Tibial artery (tissue), 4 donors: ENCODE measurements at regions not wholly inside any gene's neighbourhood (a gene's known extent, or its start where the extent isn't known, plus 50 kb on each side); places are given as distances from the start of the nearest gene placed in this dataset.

Experiments used
- DNase-seq, 2 donors: peaks; one replicate each; pipeline ENCODE4 v3.0.0-alpha.2; 2019
- H3K27ac ChIP-seq, 2 donors: fragments of 200-600 bp; sonication (generic) in 1 of 2; 1 replicate in 1 of 2; 2 replicates in 1 of 2; pipeline ENCODE4 v1.5.1; 2018 to 2019; ENCODE audit warnings: mild to moderate bottlenecking in 1 of 2
- H3K27me3 ChIP-seq, 2 donors: fragments of 200-600 bp; sonication (generic) in 1 of 2; one replicate each; pipeline versions ENCODE4 v1.5.1 to v1.6.0; 2016 to 2019
- H3K36me3 ChIP-seq, 3 donors: fragments of 200-600 bp; sonication (generic) in 2 of 3; one replicate each; pipeline ENCODE4 v1.5.1; 2016 to 2019; ENCODE audit warnings: mild to moderate bottlenecking in 2 of 3
- H3K4me1 ChIP-seq, 4 donors: fragments of 200-600 bp; sonication (generic) in 2 of 4; 1 replicate in 3 of 4; 2 replicates in 1 of 4; pipeline ENCODE4 v1.5.1; 2016 to 2019
- H3K4me3 ChIP-seq, 2 donors: fragments of 200-600 bp; sonication (generic) in 1 of 2; 1 replicate in 1 of 2; 2 replicates in 1 of 2; pipeline ENCODE4 v1.5.1; 2018 to 2019; ENCODE audit warnings: mild to moderate bottlenecking in 2 of 2
- H3K9me3 ChIP-seq, 3 donors: fragments of 200-600 bp; sonication (generic) in 1 of 3; one replicate each; pipeline ENCODE4 v1.5.1; 2016 to 2019
- CTCF ChIP-seq, 2 experiments: fragments of 200-600 bp in 1 of 2; fragments of 450-650 bp in 1 of 2; IDR thresholded peaks; one replicate each; pipeline ENCODE4 v1.5.1; 2017 to 2019; ENCODE audit warnings: antibody characterized with exemption in 2 of 2, mild to moderate bottlenecking in 1 of 2, moderate library complexity in 1 of 2
- intact Hi-C: fragments of 100-400 bp; cut with DNase I; formaldehyde crosslinking; loops from one replicate; pipeline ENCODE4 v1.15.0; 2023; ENCODE audit warnings: low total_unique reads

GRCh38 chr3:67713764-67714469, 59.5 kb upstream of the SUCLG2 start:
- Histone ChIP-seq H3K27ac (no peak overlapping the region), H3K4me3 (no peak overlapping the region), H3K27me3 (no peaks in the 10 kb centered on the region), H3K4me1 (no peaks in the 10 kb centered on the region), H3K36me3 (no peaks in the 10 kb centered on the region), H3K9me3 (no peaks in the 10 kb centered on the region)
- intact Hi-C loops = no loop called here
- no peak for TF ChIP-seq CTCF (IDR thresholded peaks at IDR 0.05)
- DNase-seq = no peak

- TF ChIP-seq CTCF (IDR thresholded peaks at IDR 0.05) = no peak
- no peak overlapping the region for H3K4me3 ChIP-seq
- H3K36me3 ChIP-seq = no peaks in the 10 kb centered on the region
- H3K9me3 ChIP-seq = no peaks in the 10 kb centered on the region
- H3K27ac ChIP-seq = no peak overlapping the region
- H3K27me3 ChIP-seq = no peaks in the 10 kb centered on the region
- H3K4me1 ChIP-seq = no peaks in the 10 kb centered on the region
- no peak for DNase-seq
- intact Hi-C loops = no loop called here
Observed at GRCh38 chr3:67712259-67712658, 57.8 kb upstream of the SUCLG2 start.

GRCh38 chr3:67710396-67710795, 56.0 kb upstream of the SUCLG2 start:
- Histone ChIP-seq H3K36me3 (no peaks in the 10 kb centered on the region), H3K9me3 (no peaks in the 10 kb centered on the region)
- TF ChIP-seq CTCF (IDR thresholded peaks at IDR 0.05) = no peak

DNA sequence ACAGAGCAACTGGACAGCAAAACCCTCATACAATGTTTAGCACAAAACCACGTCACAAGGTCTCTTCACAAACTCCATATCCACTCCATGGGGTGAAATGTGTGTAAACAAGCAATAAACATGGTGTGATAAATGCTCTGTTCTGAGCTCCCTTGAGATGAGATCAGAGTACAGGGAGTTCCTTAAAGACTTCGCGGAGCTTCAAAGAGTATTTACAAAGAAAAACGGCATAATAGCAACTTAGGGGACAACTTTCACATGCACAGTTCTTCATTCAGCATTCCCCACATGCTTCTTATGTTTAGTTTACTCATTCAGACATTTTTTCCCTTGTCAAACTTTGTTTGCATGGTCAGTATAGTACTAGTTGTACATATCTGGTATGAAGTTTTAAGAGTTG, 52.5 kb upstream of the SUCLG2 start:
- Histone ChIP-seq H3K27ac (no peak overlapping the region), H3K27me3 (no peaks in the 10 kb centered on the region), H3K4me3 (no peak overlapping the region), H3K4me1 (no peaks in the 10 kb centered on the region), H3K9me3 (no peaks in the 10 kb centered on the region), H3K36me3 (no peaks in the 10 kb centered on the region)
- DNase-seq = no peak
- intact Hi-C loops = no loop called here
- TF ChIP-seq CTCF (IDR thresholded peaks at IDR 0.05) = no peak

More at GRCh38 chr3:67710396-67710795, 56.0 kb upstream of the SUCLG2 start:
- H3K4me1 ChIP-seq = no peaks in the 10 kb centered on the region
- no peaks in the 10 kb centered on the region for H3K27me3 ChIP-seq
- no peak for DNase-seq
- H3K27ac ChIP-seq = no peak overlapping the region
- intact Hi-C loops = no loop called here
- H3K4me3 ChIP-seq = no peak overlapping the region

DNA sequence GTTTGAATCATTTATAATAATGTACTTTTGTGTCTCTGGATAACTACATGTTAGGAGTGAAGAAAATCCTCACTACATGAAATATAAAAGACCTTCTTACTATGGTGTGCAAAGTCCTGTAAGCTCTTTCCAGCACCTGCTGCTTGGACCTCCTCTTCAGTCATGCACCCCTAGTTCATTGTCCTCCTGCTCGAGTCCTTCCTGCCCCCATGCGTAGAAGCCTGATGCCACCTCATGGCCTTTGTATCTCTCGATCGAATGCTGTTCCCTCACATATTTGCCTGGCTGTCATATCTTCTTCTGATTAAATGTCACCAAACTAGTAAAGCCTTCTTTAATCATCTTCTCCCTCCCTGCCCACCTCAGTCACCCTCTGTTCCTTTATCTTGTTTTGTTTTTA, 49.9 kb upstream of the SUCLG2 start:
- Histone ChIP-seq H3K9me3 (no peaks in the 10 kb centered on the region), H3K27ac (no peak overlapping the region), H3K27me3 (no peaks in the 10 kb centered on the region), H3K36me3 (no peaks in the 10 kb centered on the region), H3K4me1 (no peaks in the 10 kb centered on the region), H3K4me3 (no peak overlapping the region)
- intact Hi-C loops = no loop called here
- no peak for TF ChIP-seq CTCF (IDR thresholded peaks at IDR 0.05)
- DNase-seq = no peak
